NCI-H345 (cell line): ENCODE measurements at regions not wholly inside any gene's neighbourhood (a gene's known extent, or its start where the extent isn't known, plus 50 kb on each side); places are given as distances from the start of the nearest gene placed in this dataset.
"Not testable (repeated sequence)": the region's sequence is repeated elsewhere in the genome, so short reads cannot be mapped to it uniquely, and the experiment has no call there.

Experiments
- DNase-seq: peaks from one replicate; lab custom pipeline; 2025; lab: John Stamatoyannopoulos, UW

- DNase-seq: not testable (repeated sequence)
Observed at GRCh38 chr20:30164389-30164788, 1093.1 kb upstream of the DEFB115 start.

- no peak for DNase-seq
Observed at GRCh38 chr20:30167540-30167939, 1089.9 kb upstream of the DEFB115 start.

- no peak for DNase-seq
Observed at GRCh38 chr20:30168025-30168799, 1089.3 kb upstream of the DEFB115 start.

- no peak for DNase-seq
Observed at GRCh38 chr20:30168800-30169138, 1088.7 kb upstream of the DEFB115 start.

GRCh38 chr20:30175681-30176080, 1081.8 kb upstream of the DEFB115 start:
- no peak for DNase-seq

- not testable (repeated sequence) for DNase-seq
Observed at GRCh38 chr20:30183124-30183523, 1074.3 kb upstream of the DEFB115 start.

GRCh38 chr20:30191785-30192184, 1065.7 kb upstream of the DEFB115 start:
- DNase-seq: not testable (repeated sequence)

GRCh38 chr20:30234477-30234876, 1023.0 kb upstream of the DEFB115 start:
- not testable (repeated sequence) for DNase-seq

- DNase-seq: not testable (repeated sequence)
Observed at GRCh38 chr20:30275073-30275472, 982.4 kb upstream of the DEFB115 start.

GRCh38 chr20:30281584-30282197, 975.8 kb upstream of the DEFB115 start:
- DNase-seq: no peak

- not testable (repeated sequence) for DNase-seq
Observed at GRCh38 chr20:30283476-30284280, 973.8 kb upstream of the DEFB115 start.

GRCh38 chr20:30284281-30284905, 973.1 kb upstream of the DEFB115 start:
- no peak for DNase-seq

- no peak for DNase-seq
Observed at GRCh38 chr20:30285677-30286076, 971.8 kb upstream of the DEFB115 start.

GRCh38 chr20:30286157-30286556, 971.3 kb upstream of the DEFB115 start:
- DNase-seq: no peak

GRCh38 chr20:30287459-30287858, 970.0 kb upstream of the DEFB115 start:
- DNase-seq: not testable (repeated sequence)

GRCh38 chr20:30288346-30288745, 969.1 kb upstream of the DEFB115 start:
- no peak for DNase-seq

GRCh38 chr20:30289049-30289448, 968.4 kb upstream of the DEFB115 start:
- DNase-seq: not testable (repeated sequence)

- DNase-seq: not testable (repeated sequence)
Observed at GRCh38 chr20:30289711-30290141, 967.7 kb upstream of the DEFB115 start.

GRCh38 chr20:30290361-30291063, 967.0 kb upstream of the DEFB115 start:
- DNase-seq: not testable (repeated sequence)

- DNase-seq: not testable (repeated sequence)
Observed at GRCh38 chr20:30291064-30291379, 966.4 kb upstream of the DEFB115 start.

GRCh38 chr20:30291686-30292085, 965.8 kb upstream of the DEFB115 start:
- not testable (repeated sequence) for DNase-seq

GRCh38 chr20:30295396-30295795, 962.1 kb upstream of the DEFB115 start:
- not testable (repeated sequence) for DNase-seq
